ENCODE measurements at regions not wholly inside any gene's neighbourhood (a gene's known extent, or its start where the extent isn't known, plus 50 kb on each side); places are given as distances from the start of the nearest gene placed in this dataset.

DNA sequence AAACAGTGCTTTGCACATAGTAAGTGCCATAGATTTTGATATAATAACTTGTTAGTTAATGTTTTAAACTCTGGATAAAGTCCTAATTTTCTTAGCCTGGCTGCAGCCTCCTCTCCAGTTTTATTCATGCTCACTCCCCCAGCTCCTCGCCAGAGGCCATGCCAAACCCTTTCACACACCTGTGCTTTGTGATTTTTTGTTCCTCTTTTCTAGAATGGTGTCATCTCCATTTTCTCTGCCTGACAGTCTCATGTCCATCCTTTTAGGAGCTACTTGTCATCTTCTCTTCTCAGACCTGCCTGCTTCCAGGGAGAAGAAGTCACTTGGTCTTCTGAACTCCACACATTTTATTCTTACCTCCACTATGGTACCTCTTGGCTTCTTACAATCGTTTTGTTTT is 55.8 kb upstream of the SPATA13 start:
- TF ChIP-seq, protein P1, sequence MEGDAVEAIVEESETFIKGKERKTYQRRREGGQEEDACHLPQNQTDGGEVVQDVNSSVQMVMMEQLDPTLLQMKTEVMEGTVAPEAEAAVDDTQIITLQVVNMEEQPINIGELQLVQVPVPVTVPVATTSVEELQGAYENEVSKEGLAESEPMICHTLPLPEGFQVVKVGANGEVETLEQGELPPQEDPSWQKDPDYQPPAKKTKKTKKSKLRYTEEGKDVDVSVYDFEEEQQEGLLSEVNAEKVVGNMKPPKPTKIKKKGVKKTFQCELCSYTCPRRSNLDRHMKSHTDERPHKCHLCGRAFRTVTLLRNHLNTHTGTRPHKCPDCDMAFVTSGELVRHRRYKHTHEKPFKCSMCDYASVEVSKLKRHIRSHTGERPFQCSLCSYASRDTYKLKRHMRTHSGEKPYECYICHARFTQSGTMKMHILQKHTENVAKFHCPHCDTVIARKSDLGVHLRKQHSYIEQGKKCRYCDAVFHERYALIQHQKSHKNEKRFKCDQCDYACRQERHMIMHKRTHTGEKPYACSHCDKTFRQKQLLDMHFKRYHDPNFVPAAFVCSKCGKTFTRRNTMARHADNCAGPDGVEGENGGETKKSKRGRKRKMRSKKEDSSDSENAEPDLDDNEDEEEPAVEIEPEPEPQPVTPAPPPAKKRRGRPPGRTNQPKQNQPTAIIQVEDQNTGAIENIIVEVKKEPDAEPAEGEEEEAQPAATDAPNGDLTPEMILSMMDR (IDR thresholded peaks at IDR 0.05; ENCODE audit: low read depth, low read length, poor library complexity, severe bottlenecking): no peak
- no peak for TF ChIP-seq EZH2phosphoT487 (IDR thresholded peaks at IDR 0.05; ENCODE audit: borderline replicate concordance, low read length)
